HCT116 (cell line): ENCODE measurements at regions not wholly inside any gene's neighbourhood (a gene's known extent, or its start where the extent isn't known, plus 50 kb on each side); places are given as distances from the start of the nearest gene placed in this dataset.

Experiments used
- ATAC-seq: fragments of 200-7000 bp; cut with Tn5 transposase; 2 replicates; pipeline ENCODE4 v1.9.1; 2020; ENCODE audit warnings: mild to moderate bottlenecking, moderate library complexity
- BruUV-seq: library from RNA; stranded (reverse); fragments of 400-500 nt; replicated peaks from 2 replicates; lab custom pipeline; 2021; lab: Mats Ljungman, UMichigan
- CTCF ChIA-PET: fragments of 300-600 bp; sonication (Branson Sonifier 250); formaldehyde crosslinking; loops from one replicate; lab custom pipeline; 2021; ENCODE audit warnings: antibody characterized with exemption; lab: Charles Lee
- POLR2A ChIA-PET: fragments of 300-600, 350-600 bp; sonication (Branson Sonifier 250); formaldehyde crosslinking; loops from one replicate; lab custom pipeline; 2021; ENCODE audit warnings: antibody characterized with exemption; lab: Charles Lee
- RAD21 ChIA-PET, 2 experiments: fragments of 300-600 bp; sonication (Branson Sonifier 250); formaldehyde crosslinking; loops; one replicate each; lab custom pipeline; 2023; ENCODE audit warnings: low total read pairs in 2 of 2; ENCODE audit not compliant: uncharacterized antibody in 2 of 2, unreplicated experiment in 2 of 2, low non-redundant PET in 1 of 2; lab: Charles Lee
- DNase-seq: peaks from one replicate; pipeline ENCODE4 v3.0.0-alpha.2; 2010; ENCODE audit warnings: low read depth, low spot score
- H2AFZ ChIP-seq: fragments of 200-600 bp; shearing (Covaris generic), sonication (generic); 2 replicates; pipeline ENCODE4 v1.6.1; 2017; ENCODE audit warnings: low read depth, mixed run types, mixed read lengths, antibody characterized with exemption, low read length; ENCODE audit not compliant: poor library complexity, severe bottlenecking
- H3K27ac ChIP-seq: 2 replicates; pipeline ENCODE4 v1.5.1; 2012; ENCODE audit warnings: low read depth, low read length
- H3K27me3 ChIP-seq: fragments of 200-600 bp; sonication (generic); 2 replicates; pipeline ENCODE4 v1.6.1; 2016; ENCODE audit warnings: mixed run types, low read length, mixed read lengths; ENCODE audit not compliant: insufficient read depth
- H3K36me3 ChIP-seq, 2 experiments: fragments of 200-500 bp in 1 of 2; fragments of 200-600 bp in 1 of 2; sonication (Bioruptor generic) in 1 of 2; sonication (generic) in 1 of 2; 2 replicates each; pipeline versions ENCODE4 v1.5.1 to v1.6.1; 2014 to 2016; ENCODE audit warnings: low read length in 2 of 2, inconsistent platforms in 1 of 2, mixed read lengths in 1 of 2, mixed run types in 1 of 2; ENCODE audit not compliant: insufficient read depth in 2 of 2, control insufficient read depth in 1 of 2
- H3K4me1 ChIP-seq, 2 experiments: fragments of 200-600 bp in 1 of 2; sonication (generic) in 1 of 2; 2 replicates each; pipeline versions ENCODE4 v1.5.1 to v1.6.1; 2012 to 2017; ENCODE audit warnings: low read length in 2 of 2, inconsistent platforms in 1 of 2, mild to moderate bottlenecking in 1 of 2, mixed read lengths in 1 of 2, mixed run types in 1 of 2, moderate library complexity in 1 of 2; ENCODE audit not compliant: insufficient read depth in 2 of 2, control insufficient read depth in 1 of 2
- H3K4me2 ChIP-seq: fragments of 200-600 bp; sonication (generic); 2 replicates; pipeline ENCODE4 v1.6.1; 2017; ENCODE audit warnings: mixed run types, low read length, mixed read lengths
- H3K4me3 ChIP-seq, 2 experiments: fragments of 200-600 bp in 1 of 2; sonication (generic) in 1 of 2; replicated peaks in 1 of 2; 2 replicates each; pipeline ENCODE4 v1.5.1; 2011 to 2016; ENCODE audit warnings: low read length in 2 of 2, control low read depth in 1 of 2, low read depth in 1 of 2, mild to moderate bottlenecking in 1 of 2, mixed read lengths in 1 of 2, mixed run types in 1 of 2
- H3K79me2 ChIP-seq: fragments of 200-600 bp; sonication (generic); 2 replicates; pipeline ENCODE4 v1.6.1; 2017; ENCODE audit warnings: mild to moderate bottlenecking, mixed run types, low read length, moderate library complexity, mixed read lengths; ENCODE audit not compliant: insufficient read depth
- H3K9ac ChIP-seq: fragments of 200-600 bp; sonication (generic); 2 replicates; pipeline ENCODE4 v1.6.1; 2016; ENCODE audit warnings: low read length, mixed read lengths
- H3K9me2 ChIP-seq: fragments of 200-600 bp; sonication (generic), shearing (Covaris generic); 2 replicates; pipeline ENCODE4 v1.6.1; 2017; ENCODE audit warnings: mixed run types, mild to moderate bottlenecking, moderate library complexity; ENCODE audit not compliant: insufficient read depth
- H3K9me3 ChIP-seq, 2 experiments: fragments of 200-500 bp in 1 of 2; fragments of 200-600 bp in 1 of 2; sonication (Bioruptor generic) in 1 of 2; sonication (generic) in 1 of 2; 2 replicates each; pipeline ENCODE4 v1.6.1; 2014 to 2017; ENCODE audit warnings: low read length in 2 of 2, mixed read lengths in 2 of 2, inconsistent platforms in 1 of 2, low read depth in 1 of 2, mild to moderate bottlenecking in 1 of 2, mixed run types in 1 of 2, moderate library complexity in 1 of 2; ENCODE audit not compliant: control insufficient read depth in 1 of 2, insufficient read depth in 1 of 2
- H4K20me1 ChIP-seq: fragments of 200-600 bp; sonication (generic), shearing (Covaris generic); 2 replicates; pipeline ENCODE4 v1.6.1; 2017; ENCODE audit warnings: mixed run types, mild to moderate bottlenecking, moderate library complexity; ENCODE audit not compliant: insufficient read depth
- ATF3 ChIP-seq: IDR thresholded peaks from 2 replicates; pipeline ENCODE4 v1.6.1; 2012
- CTCF ChIP-seq, 3 experiments: fragments of 200-600 bp in 1 of 3; sonication (generic) in 1 of 3; IDR thresholded peaks in 2 of 3; conservative IDR thresholded peaks in 1 of 3; 2 replicates each; pipeline ENCODE4 v1.5.1; 2012 to 2017; ENCODE audit warnings: low read depth in 2 of 3, low read length in 2 of 3, antibody characterized with exemption in 1 of 3, borderline replicate concordance in 1 of 3, control low read depth in 1 of 3, mild to moderate bottlenecking in 1 of 3, mixed read lengths in 1 of 3, mixed run types in 1 of 3, moderate library complexity in 1 of 3; ENCODE audit not compliant: insufficient read depth in 1 of 3
- ELF1 ChIP-seq: IDR thresholded peaks from 2 replicates; pipeline ENCODE4 v1.6.1; 2012; ENCODE audit warnings: low read depth, borderline replicate concordance
- EZH2 ChIP-seq: fragments of 200-600 bp; sonication (generic); IDR thresholded peaks from 2 replicates; pipeline ENCODE4 v1.6.1; 2017; ENCODE audit warnings: antibody characterized with exemption, mixed run types
- FOSL1 ChIP-seq: IDR thresholded peaks from 2 replicates; pipeline ENCODE4 v1.6.1; 2012; ENCODE audit warnings: low read depth
- MAX ChIP-seq: IDR thresholded peaks from 2 replicates; pipeline ENCODE4 v1.6.1; 2012
- POLR2A ChIP-seq: IDR thresholded peaks from 2 replicates; pipeline ENCODE4 v1.7.0; 2011; ENCODE audit warnings: borderline replicate concordance; ENCODE audit not compliant: insufficient read depth, insufficient read length; ENCODE audit errors: extremely low read depth
- POLR2AphosphoS5 ChIP-seq: IDR thresholded peaks from 2 replicates; pipeline ENCODE4 v1.6.1; 2011; ENCODE audit warnings: mild to moderate bottlenecking, low read depth, low read length, moderate library complexity
- SP1 ChIP-seq: IDR thresholded peaks from 2 replicates; pipeline ENCODE4 v1.6.1; 2012; ENCODE audit warnings: low read depth
- SRF ChIP-seq: IDR thresholded peaks from 2 replicates; pipeline ENCODE4 v1.6.1; 2012; ENCODE audit warnings: low read depth
- TCF7L2 ChIP-seq: IDR thresholded peaks from 2 replicates; pipeline ENCODE4 v1.7.0; 2011; ENCODE audit warnings: borderline replicate concordance, inconsistent platforms; ENCODE audit not compliant: insufficient read depth, insufficient read length; ENCODE audit errors: extremely low read depth
- YY1 ChIP-seq: IDR thresholded peaks from 2 replicates; pipeline ENCODE4 v1.6.1; 2011; ENCODE audit warnings: low read length, low read depth, moderate library complexity, mild to moderate bottlenecking; ENCODE audit not compliant: insufficient replicate concordance; ENCODE audit errors: extremely low read depth
- ZFX ChIP-seq: fragments of 450-650 bp; IDR thresholded peaks from 2 replicates; pipeline ENCODE4 v1.6.1; 2017
- ZNF274 ChIP-seq: fragments of 200-500 bp; sonication (Bioruptor generic); IDR thresholded peaks from 2 replicates; pipeline ENCODE4 v1.6.1; 2014; ENCODE audit warnings: mild to moderate bottlenecking, low read depth, low read length, inconsistent platforms
- intact Hi-C: fragments of 100-400 bp; cut with micrococcal nuclease; formaldehyde crosslinking; loops from 2 replicates; pipeline ENCODE4 v1.10.0; 2022
- TF ChIP-seq, protein P1 (sequence below): IDR thresholded peaks from 2 replicates; pipeline ENCODE4 v1.6.1; 2012; ENCODE audit warnings: low read depth

GRCh38 chr10:3236644-3237404 lies 64.2 kb upstream of the PITRM1 start (continued):
- TF ChIP-seq, protein P1, sequence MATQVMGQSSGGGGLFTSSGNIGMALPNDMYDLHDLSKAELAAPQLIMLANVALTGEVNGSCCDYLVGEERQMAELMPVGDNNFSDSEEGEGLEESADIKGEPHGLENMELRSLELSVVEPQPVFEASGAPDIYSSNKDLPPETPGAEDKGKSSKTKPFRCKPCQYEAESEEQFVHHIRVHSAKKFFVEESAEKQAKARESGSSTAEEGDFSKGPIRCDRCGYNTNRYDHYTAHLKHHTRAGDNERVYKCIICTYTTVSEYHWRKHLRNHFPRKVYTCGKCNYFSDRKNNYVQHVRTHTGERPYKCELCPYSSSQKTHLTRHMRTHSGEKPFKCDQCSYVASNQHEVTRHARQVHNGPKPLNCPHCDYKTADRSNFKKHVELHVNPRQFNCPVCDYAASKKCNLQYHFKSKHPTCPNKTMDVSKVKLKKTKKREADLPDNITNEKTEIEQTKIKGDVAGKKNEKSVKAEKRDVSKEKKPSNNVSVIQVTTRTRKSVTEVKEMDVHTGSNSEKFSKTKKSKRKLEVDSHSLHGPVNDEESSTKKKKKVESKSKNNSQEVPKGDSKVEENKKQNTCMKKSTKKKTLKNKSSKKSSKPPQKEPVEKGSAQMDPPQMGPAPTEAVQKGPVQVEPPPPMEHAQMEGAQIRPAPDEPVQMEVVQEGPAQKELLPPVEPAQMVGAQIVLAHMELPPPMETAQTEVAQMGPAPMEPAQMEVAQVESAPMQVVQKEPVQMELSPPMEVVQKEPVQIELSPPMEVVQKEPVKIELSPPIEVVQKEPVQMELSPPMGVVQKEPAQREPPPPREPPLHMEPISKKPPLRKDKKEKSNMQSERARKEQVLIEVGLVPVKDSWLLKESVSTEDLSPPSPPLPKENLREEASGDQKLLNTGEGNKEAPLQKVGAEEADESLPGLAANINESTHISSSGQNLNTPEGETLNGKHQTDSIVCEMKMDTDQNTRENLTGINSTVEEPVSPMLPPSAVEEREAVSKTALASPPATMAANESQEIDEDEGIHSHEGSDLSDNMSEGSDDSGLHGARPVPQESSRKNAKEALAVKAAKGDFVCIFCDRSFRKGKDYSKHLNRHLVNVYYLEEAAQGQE = no peak
- no peak for TF ChIP-seq ZFX
- no peak for TF ChIP-seq ZNF274
- TF ChIP-seq TCF7L2 = no peak
- no peak for TF ChIP-seq YY1

GRCh38 chr10:3235996-3236510 lies 63.5 kb upstream of the PITRM1 start:
- CTCF ChIA-PET = no interaction called here
- H3K9me3 ChIP-seq = no peaks in the 10 kb centered on the region
- intact Hi-C loops = loop anchor here (5.0 kb wide), 2 partner anchors 541 to 1031 kb away; no protein-coding TSS in a partner anchor
- no peak for TF ChIP-seq CTCF (IDR thresholded peaks at IDR 0.05 in 2 of 3, conservative IDR thresholded peaks at IDR 0.05 in 1 of 3; ENCODE audit: borderline replicate concordance in 1 of 3, insufficient read depth in 1 of 3, low read depth in 2 of 3, low read length in 2 of 3)
- TF ChIP-seq YY1 = no peak
- no peak for TF ChIP-seq SRF
- TF ChIP-seq POLR2AphosphoS5 = no peak
- no peak for TF ChIP-seq SP1
- no peak for TF ChIP-seq ATF3
- TF ChIP-seq EZH2 = no peak
- no peak for TF ChIP-seq MAX
- no peak for TF ChIP-seq ELF1
- TF ChIP-seq POLR2A = no peak
- TF ChIP-seq ZNF274 = no peak
- no peak for TF ChIP-seq FOSL1

More at GRCh38 chr10:3235996-3236510, 63.5 kb upstream of the PITRM1 start:
- Histone ChIP-seq H3K79me2 (no peaks in the 10 kb centered on the region), H3K9ac (no peak overlapping the region), H2AFZ (no peak overlapping the region), H3K4me1 (no peaks in the 10 kb centered on the region; a peak in 1 of 4 replicates), H3K27me3 (no peaks in the 10 kb centered on the region; the same call in 1 of the 2 replicates), H3K4me3 (no peak overlapping the region), H3K4me2 (no peak overlapping the region), H3K9me2 (no peaks in the 10 kb centered on the region), H4K20me1 (no peaks in the 10 kb centered on the region), H3K36me3 (no peaks in the 10 kb centered on the region), H3K27ac (no peak overlapping the region)
- ATAC-seq (no peak), DNase-seq (no peak)
- BruUV-seq = no TSS peak
- ChIA-PET POLR2A (no interaction called here), RAD21 (no interaction called here)
